Inferior parietal cortex (tissue), 1 donor: ENCODE measurements at regions not wholly inside any gene's neighbourhood (a gene's known extent, or its start where the extent isn't known, plus 50 kb on each side); places are given as distances from the start of the nearest gene placed in this dataset.
A peak's percentile ranks its signal among the peaks of the same experiment; 100 is the strongest.
"Not testable (repeated sequence)": the region's sequence is repeated elsewhere in the genome, so short reads cannot be mapped to it uniquely, and the experiment has no call there.

Source experiments
- DNase-seq: peaks from one replicate; pipeline ENCODE4 v3.0.0-alpha.2; 2016; ENCODE audit errors: extremely low spot score

- DNase-seq = no peak
These were observed 127.8 kb upstream of the CCDC180 start for GRCh38 chr9:97179616-97180015.

GRCh38 chr9:97176206-97176605 lies 131.3 kb upstream of the CCDC180 start:
- peak; percentile 32 for DNase-seq

- not testable (repeated sequence) for DNase-seq
These were observed 129.2 kb upstream of the CTSV start for GRCh38 chr9:97168174-97168573.

GRCh38 chr9:97166496-97167138 lies 127.7 kb upstream of the CTSV start:
- DNase-seq = not testable (repeated sequence)

- no peak for DNase-seq
These were observed 121.3 kb upstream of the CTSV start for GRCh38 chr9:97160255-97160654.

- DNase-seq = not testable (repeated sequence)
These were observed 119.8 kb upstream of the CTSV start for GRCh38 chr9:97158722-97159121.

- DNase-seq = not testable (repeated sequence)
These were observed 116.5 kb upstream of the CTSV start for GRCh38 chr9:97155441-97155840.

GRCh38 chr9:97153967-97154366 lies 115.0 kb upstream of the CTSV start:
- no peak for DNase-seq

- not testable (repeated sequence) for DNase-seq
These were observed 114.2 kb upstream of the CTSV start for GRCh38 chr9:97153160-97153559.

GRCh38 chr9:97150471-97150870 lies 111.5 kb upstream of the CTSV start:
- DNase-seq = not testable (repeated sequence)

GRCh38 chr9:97148428-97148827 lies 109.5 kb upstream of the CTSV start:
- not testable (repeated sequence) for DNase-seq

GRCh38 chr9:97145680-97146079 lies 106.7 kb upstream of the CTSV start:
- not testable (repeated sequence) for DNase-seq

- no peak for DNase-seq
These were observed 101.6 kb upstream of the CTSV start for GRCh38 chr9:97140566-97140965.

GRCh38 chr9:97136421-97136820 lies 97.5 kb upstream of the CTSV start:
- DNase-seq = no peak

GRCh38 chr9:97133966-97134365 lies 95.0 kb upstream of the CTSV start:
- DNase-seq = not testable (repeated sequence)

- DNase-seq = no peak
These were observed 93.9 kb upstream of the CTSV start for GRCh38 chr9:97132865-97133264.

- DNase-seq = not testable (repeated sequence)
These were observed 91.9 kb upstream of the CTSV start for GRCh38 chr9:97130864-97131263.

- DNase-seq = not testable (repeated sequence)
These were observed 91.4 kb upstream of the CTSV start for GRCh38 chr9:97130387-97130786.

GRCh38 chr9:97128919-97129318 lies 90.0 kb upstream of the CTSV start:
- DNase-seq = no peak

GRCh38 chr9:97124256-97124655 lies 85.3 kb upstream of the CTSV start:
- no peak for DNase-seq

GRCh38 chr9:97110696-97111095 lies 71.8 kb upstream of the CTSV start:
- DNase-seq = no peak

- DNase-seq = peak; percentile 72
These were observed 70.4 kb upstream of the CTSV start for GRCh38 chr9:97109194-97109811.

GRCh38 chr9:97105220-97105619 lies 66.3 kb upstream of the CTSV start:
- not testable (repeated sequence) for DNase-seq
